Common myeloid progenitor, CD34-positive (primary cell): ENCODE measurements at regions not wholly inside any gene's neighbourhood (a gene's known extent, or its start where the extent isn't known, plus 50 kb on each side); places are given as distances from the start of the nearest gene placed in this dataset.

Source experiments
- CTCF ChIA-PET: fragments of 350-600 bp; sonication (Branson Sonifier 250); formaldehyde crosslinking; loops from one replicate; lab custom pipeline; 2021; ENCODE audit warnings: antibody characterized with exemption; lab: Charles Lee
- POLR2A ChIA-PET: fragments of 350-600 bp; sonication (Branson Sonifier 250); formaldehyde crosslinking; loops from one replicate; lab custom pipeline; 2021; ENCODE audit warnings: antibody characterized with exemption; lab: Charles Lee
- DNase-seq, 3 donors: peaks; one replicate each; pipeline versions ENCODE4 v3.0.0 to v3.0.0-alpha.2; 2013
- H3K27ac ChIP-seq, 2 experiments: 1 replicate in 1 of 2; 2 replicates in 1 of 2; pipeline ENCODE4 v1.7.0; 2013; ENCODE audit warnings: inconsistent platforms in 2 of 2, low read length in 2 of 2, mild to moderate bottlenecking in 2 of 2, low read depth in 1 of 2, moderate library complexity in 1 of 2; ENCODE audit not compliant: severe bottlenecking in 2 of 2, insufficient read depth in 1 of 2, poor library complexity in 1 of 2
- H3K27me3 ChIP-seq, 5 experiments: replicated peaks in 2 of 5; 1 replicate in 3 of 5; 2 replicates in 2 of 5; pipeline versions ENCODE4 v1.6.1 to v1.7.0; 2013; ENCODE audit warnings: low read length in 4 of 5, mild to moderate bottlenecking in 2 of 5, moderate library complexity in 2 of 5, inconsistent platforms in 1 of 5; ENCODE audit not compliant: insufficient read depth in 5 of 5, control insufficient read depth in 4 of 5
- H3K36me3 ChIP-seq, 4 experiments: 1 replicate in 2 of 4; 2 replicates in 2 of 4; pipeline versions ENCODE4 v1.6.1 to v1.7.0; 2013; ENCODE audit warnings: low read length in 3 of 4, control low read depth in 1 of 4, mild to moderate bottlenecking in 1 of 4; ENCODE audit not compliant: control insufficient read depth in 4 of 4, insufficient read depth in 4 of 4
- H3K4me1 ChIP-seq, 4 experiments: 1 replicate in 3 of 4; 2 replicates in 1 of 4; pipeline versions ENCODE4 v1.6.1 to v1.7.1; 2013; ENCODE audit warnings: low read length in 3 of 4, mild to moderate bottlenecking in 3 of 4, control low read depth in 1 of 4, inconsistent platforms in 1 of 4, moderate library complexity in 1 of 4; ENCODE audit not compliant: control insufficient read depth in 4 of 4, insufficient read depth in 4 of 4; ENCODE audit errors: control extremely low read depth in 1 of 4
- H3K4me3 ChIP-seq, 7 experiments: 1 replicate in 4 of 7; 2 replicates in 3 of 7; pipeline versions ENCODE4 v1.5.1 to v1.7.0; 2013; ENCODE audit warnings: mild to moderate bottlenecking in 7 of 7, low read length in 6 of 7, moderate library complexity in 6 of 7, inconsistent platforms in 2 of 7, low read depth in 2 of 7, control low read depth in 1 of 7; ENCODE audit not compliant: insufficient read depth in 4 of 7, control insufficient read depth in 1 of 7; ENCODE audit errors: extremely low read depth in 1 of 7
- H3K9me3 ChIP-seq, 5 experiments: 1 replicate in 4 of 5; 2 replicates in 1 of 5; pipeline versions ENCODE4 v1.6.1 to v1.7.1; 2013; ENCODE audit warnings: low read length in 4 of 5, mild to moderate bottlenecking in 2 of 5, inconsistent platforms in 1 of 5, low read depth in 1 of 5, moderate library complexity in 1 of 5; ENCODE audit not compliant: control insufficient read depth in 4 of 5, insufficient read depth in 2 of 5; ENCODE audit errors: control extremely low read depth in 1 of 5
- WGBS: methylation state at CpG from one replicate; pipeline ENCODE4 v1.1.5; 2013; ENCODE audit not compliant: insufficient coverage; 5-methylcytosine and 5-hydroxymethylcytosine counted together

- Histone ChIP-seq H3K9me3 (no peaks in the 10 kb centered on the region), H3K36me3 (peaks cover 0 to 3% (median 1%) of the 10 kb centered on the region in 4 experiments), H3K27ac (peak overlapping the region in 1 of 2 experiments; percentile 50), H3K4me1 (peaks cover 2 to 20% (median 9%) of the 10 kb centered on the region in 4 experiments), H3K27me3 (no peaks in the 10 kb centered on the region), H3K4me3 (peak overlapping the region in 2 of 7 experiments; percentile 22 to 29)
- peak; percentile 42 to 62 (median 58) for DNase-seq
- ChIA-PET CTCF (interaction anchor here (0.6 to 4.5 kb wide), 15 partner anchors 10 to 491 kb away, joined by 3 to 37 read pairs (median 3); no protein-coding TSS in a partner anchor), POLR2A (interaction anchor here (0.6 to 1.1 kb wide), 2 partner anchors 14 to 929 kb away, joined by 3 read pairs; no protein-coding TSS in a partner anchor)
- 63% methylated on average over 1 of the region's 9 CpGs for WGBS
These were observed 58.2 kb downstream of the ZBTB38 start for GRCh38 chr3:141426404-141427034.

- H3K4me3 ChIP-seq = no peak overlapping the region
- 100% methylated on average over 4 of the region's 4 CpGs for WGBS
- POLR2A ChIA-PET = interaction anchor here (0.6 kb wide), 1 partner anchor 13 kb away, joined by 3 read pairs; no protein-coding TSS in a partner anchor
These were observed 59.1 kb upstream of the RASA2 start for GRCh38 chr3:141427764-141428163.

GRCh38 chr3:141429371-141430035 is 57.3 kb upstream of the RASA2 start:
- POLR2A ChIA-PET = no interaction called here
- WGBS = 96% methylated on average over 18 of the region's 18 CpGs
- no peaks in the 10 kb centered on the region for H3K9me3 ChIP-seq
- peaks cover 0 to 3% (median 1%) of the 10 kb centered on the region in 4 experiments for H3K36me3 ChIP-seq
- peaks cover 2 to 20% (median 9%) of the 10 kb centered on the region in 4 experiments for H3K4me1 ChIP-seq
- H3K4me3 ChIP-seq = no peak overlapping the region
- H3K27ac ChIP-seq = no peak overlapping the region
- CTCF ChIA-PET = interaction anchor here (1.0 to 1.2 kb wide), 2 partner anchors 12 to 69 kb away, joined by 3 to 5 read pairs; no protein-coding TSS in a partner anchor
- H3K27me3 ChIP-seq = no peaks in the 10 kb centered on the region
- no peak for DNase-seq

More at GRCh38 chr3:141427764-141428163, 59.1 kb upstream of the RASA2 start:
- no peaks in the 10 kb centered on the region for H3K27me3 ChIP-seq
- H3K36me3 ChIP-seq = peaks cover 0 to 3% (median 1%) of the 10 kb centered on the region in 4 experiments
- H3K4me1 ChIP-seq = peaks cover 2 to 20% (median 9%) of the 10 kb centered on the region in 4 experiments
- no peaks in the 10 kb centered on the region for H3K9me3 ChIP-seq
- no peak overlapping the region for H3K27ac ChIP-seq
- CTCF ChIA-PET = interaction anchor here (0.6 to 4.5 kb wide), 6 partner anchors 9 to 123 kb away, joined by 3 to 37 read pairs (median 8); no protein-coding TSS in a partner anchor
- DNase-seq = no peak

- H3K9me3 ChIP-seq = no peaks in the 10 kb centered on the region
- no peak overlapping the region for H3K4me3 ChIP-seq
- no peaks in the 10 kb centered on the region for H3K27me3 ChIP-seq
- no peak for DNase-seq
- H3K4me1 ChIP-seq = peaks cover 2 to 20% (median 9%) of the 10 kb centered on the region in 4 experiments
- ChIA-PET CTCF (interaction anchor here (0.6 to 2.8 kb wide), 4 partner anchors 8 to 47 kb away, joined by 3 to 14 read pairs (median 6); no protein-coding TSS in a partner anchor), POLR2A (interaction anchor here (0.5 kb wide), 1 partner anchor 615 kb away, joined by 4 read pairs; no protein-coding TSS in a partner anchor)
- 100% methylated on average over 3 of the region's 6 CpGs for WGBS
- H3K27ac ChIP-seq = no peak overlapping the region
- H3K36me3 ChIP-seq = peaks cover 0 to 3% (median 1%) of the 10 kb centered on the region in 4 experiments
These were observed 56.5 kb upstream of the RASA2 start for GRCh38 chr3:141430316-141430715.

GRCh38 chr3:141431411-141432378 is 55.1 kb upstream of the RASA2 start:
- DNase-seq = no peak
- no peak overlapping the region for H3K27ac ChIP-seq
- no peaks in the 10 kb centered on the region for H3K27me3 ChIP-seq
- H3K36me3 ChIP-seq = peaks cover 0 to 3% (median 1%) of the 10 kb centered on the region in 4 experiments
- no peak overlapping the region for H3K4me3 ChIP-seq
- ChIA-PET CTCF (interaction anchor here (0.6 to 2.8 kb wide), 11 partner anchors 9 to 71 kb away, joined by 3 to 14 read pairs (median 4); no protein-coding TSS in a partner anchor), POLR2A (interaction anchor here (0.9 kb wide), 1 partner anchor 22 kb away, joined by 3 read pairs; no protein-coding TSS in a partner anchor)
- WGBS = 100% methylated on average over 11 of the region's 18 CpGs
- no peaks in the 10 kb centered on the region for H3K9me3 ChIP-seq
- H3K4me1 ChIP-seq = peaks cover 0 to 7% (median 2%) of the 10 kb centered on the region in 4 experiments

- Histone ChIP-seq H3K4me1 (no peaks in the 10 kb centered on the region), H3K9me3 (no peaks in the 10 kb centered on the region), H3K4me3 (no peak overlapping the region), H3K36me3 (peaks cover 0 to 2% (median under 1%) of the 10 kb centered on the region in 4 experiments), H3K27ac (no peak overlapping the region), H3K27me3 (no peaks in the 10 kb centered on the region)
- ChIA-PET CTCF (interaction anchor here (0.6 to 2.8 kb wide), 6 partner anchors 13 to 132 kb away, joined by 3 to 14 read pairs (median 4); no protein-coding TSS in a partner anchor), POLR2A (no interaction called here)
- no peak for DNase-seq
- 100% methylated on average over 1 of the region's 2 CpGs for WGBS
These were observed 53.9 kb upstream of the RASA2 start for GRCh38 chr3:141432904-141433303.
